ENCODE measurements at regions not wholly inside any gene's neighbourhood (a gene's known extent, or its start where the extent isn't known, plus 50 kb on each side); places are given as distances from the start of the nearest gene placed in this dataset.

GRCh38 chr11:25163421-25163820, 666.6 kb downstream of the LUZP2 start:
- TF ChIP-seq CTCF (IDR thresholded peaks at IDR 0.05) (no peak), POLR2A (IDR thresholded peaks at IDR 0.05) (no peak)
